ENCODE measurements at regions not wholly inside any gene's neighbourhood (a gene's known extent, or its start where the extent isn't known, plus 50 kb on each side); places are given as distances from the start of the nearest gene placed in this dataset.

- TF ChIP-seq REST (IDR thresholded peaks at IDR 0.05; ENCODE audit: insufficient read depth in 1 of 2, low read depth in 2 of 2, low read length in 2 of 2): no peak
- no peak for TF ChIP-seq POLR2AphosphoS5 (IDR thresholded peaks at IDR 0.05; ENCODE audit: low read depth, low read length)
- no peak for TF ChIP-seq TAF1 (IDR thresholded peaks at IDR 0.05; ENCODE audit: borderline replicate concordance, insufficient read depth, low read length)
These were observed 271.4 kb downstream of the SQOR start for GRCh38 chr15:45906230-45906629.
